Testis (tissue), 2 donors: ENCODE measurements at regions not wholly inside any gene's neighbourhood (a gene's known extent, or its start where the extent isn't known, plus 50 kb on each side); places are given as distances from the start of the nearest gene placed in this dataset.

Source experiments
- DNase-seq: peaks from one replicate; pipeline ENCODE4 v3.0.0-alpha.2; 2019
- H3K27ac ChIP-seq, 2 donors: fragments of 200-600 bp; sonication (generic); one replicate each; pipeline ENCODE4 v1.5.1; 2019
- H3K27me3 ChIP-seq: fragments of 200-600 bp; sonication (generic); one replicate; pipeline ENCODE4 v1.5.1; 2019
- H3K36me3 ChIP-seq: fragments of 200-600 bp; sonication (generic); one replicate; pipeline ENCODE4 v1.5.1; 2017; ENCODE audit warnings: low read depth; ENCODE audit errors: missing control alignments
- H3K4me1 ChIP-seq: fragments of 200-600 bp; sonication (generic); one replicate; pipeline ENCODE4 v1.5.1; 2019
- H3K4me3 ChIP-seq, 2 donors: fragments of 200-600 bp; sonication (generic); one replicate each; pipeline ENCODE4 v1.5.1; 2017 to 2019
- H3K9me3 ChIP-seq: fragments of 200-600 bp; sonication (generic); one replicate; pipeline ENCODE4 v1.5.1; 2017
- CTCF ChIP-seq, 3 experiments: fragments of 450-650 bp in 2 of 3; fragments of 200-600 bp in 1 of 3; sonication (generic) in 1 of 3; IDR thresholded peaks; one replicate each; pipeline ENCODE4 v1.5.1; 2016 to 2019; ENCODE audit warnings: antibody characterized with exemption in 3 of 3, mild to moderate bottlenecking in 2 of 3, moderate library complexity in 1 of 3
- POLR2A ChIP-seq: fragments of 450-650 bp; IDR thresholded peaks from one replicate; pipeline ENCODE4 v1.6.1; 2017; ENCODE audit warnings: antibody characterized with exemption, mild to moderate bottlenecking, moderate library complexity
- WGBS, 2 donors: methylation state at CpG; one replicate each; pipeline ENCODE4 v1.1.5; 2018; 5-methylcytosine and 5-hydroxymethylcytosine counted together
- intact Hi-C: fragments of 100-400 bp; cut with DNase I; formaldehyde crosslinking; loops from one replicate; pipeline ENCODE4 v1.15.1; 2023; ENCODE audit warnings: low total_unique reads

GRCh38 chr3:107208796-107209195 is 168.4 kb upstream of the CCDC54 start:
- H3K36me3 ChIP-seq = no peaks in the 10 kb centered on the region
- intact Hi-C loops = no loop called here
- peaks cover 45% of the 10 kb centered on the region for H3K4me1 ChIP-seq
- TF ChIP-seq POLR2A (no peak), CTCF (IDR thresholded peaks at IDR 0.05) (no peak)
- WGBS, 2 donors = 12 to 60% methylated on average over 1 of the region's 1 CpG
- no peaks in the 10 kb centered on the region for H3K27me3 ChIP-seq
- no peaks in the 10 kb centered on the region for H3K9me3 ChIP-seq
- DNase-seq = no peak
- H3K27ac ChIP-seq = peak overlapping the region; percentile 81 to 92
- H3K4me3 ChIP-seq = no peak overlapping the region

GRCh38 chr3:107209302-107209990 is 167.8 kb upstream of the CCDC54 start:
- intact Hi-C loops = no loop called here
- Histone ChIP-seq H3K9me3 (no peaks in the 10 kb centered on the region), H3K27me3 (no peaks in the 10 kb centered on the region), H3K4me3 (no peak overlapping the region), H3K27ac (peak overlapping the region; percentile 81 to 92), H3K4me1 (peaks cover 45% of the 10 kb centered on the region), H3K36me3 (no peaks in the 10 kb centered on the region)
- DNase-seq = no peak
- TF ChIP-seq CTCF (IDR thresholded peaks at IDR 0.05) = no peak
- 36 to 40% methylated on average over 4 of the region's 4 CpGs for WGBS, 2 donors

GRCh38 chr3:107211608-107212007 is 165.6 kb upstream of the CCDC54 start:
- no peak overlapping the region for H3K4me3 ChIP-seq
- no peaks in the 10 kb centered on the region for H3K36me3 ChIP-seq
- WGBS, 2 donors = 40 to 79% methylated on average over 1 of the region's 1 CpG
- H3K27me3 ChIP-seq = no peaks in the 10 kb centered on the region
- H3K27ac ChIP-seq = no peak overlapping the region
- H3K4me1 ChIP-seq = peaks cover 45% of the 10 kb centered on the region
- TF ChIP-seq POLR2A (no peak), CTCF (IDR thresholded peaks at IDR 0.05) (no peak)
- no peak for DNase-seq
- no peaks in the 10 kb centered on the region for H3K9me3 ChIP-seq
- intact Hi-C loops = no loop called here

- Histone ChIP-seq H3K27ac (peak overlapping the region; percentile 31 to 32), H3K9me3 (no peaks in the 10 kb centered on the region), H3K36me3 (no peaks in the 10 kb centered on the region), H3K27me3 (no peaks in the 10 kb centered on the region), H3K4me3 (no peak overlapping the region), H3K4me1 (peaks cover 35% of the 10 kb centered on the region)
- TF ChIP-seq POLR2A (no peak), CTCF (IDR thresholded peaks at IDR 0.05) (no peak)
- 21 to 24% methylated on average over 3 of the region's 3 CpGs for WGBS, 2 donors
- no peak for DNase-seq
- intact Hi-C loops = no loop called here
These were observed 164.6 kb upstream of the CCDC54 start for GRCh38 chr3:107212618-107213017.

- DNase-seq = no peak
- Histone ChIP-seq H3K9me3 (no peaks in the 10 kb centered on the region), H3K4me3 (no peak overlapping the region), H3K4me1 (peaks cover 32% of the 10 kb centered on the region), H3K36me3 (no peaks in the 10 kb centered on the region), H3K27me3 (no peaks in the 10 kb centered on the region), H3K27ac (peak overlapping the region; percentile 31 to 32)
- intact Hi-C loops = no loop called here
- 50 to 59% methylated on average over 6 of the region's 6 CpGs for WGBS, 2 donors
- no peak for TF ChIP-seq CTCF (IDR thresholded peaks at IDR 0.05)
- no peak for TF ChIP-seq POLR2A
These were observed 164.1 kb upstream of the CCDC54 start for GRCh38 chr3:107213044-107213669.
